ENCODE measurements at regions not wholly inside any gene's neighbourhood (a gene's known extent, or its start where the extent isn't known, plus 50 kb on each side); places are given as distances from the start of the nearest gene placed in this dataset.

DNA sequence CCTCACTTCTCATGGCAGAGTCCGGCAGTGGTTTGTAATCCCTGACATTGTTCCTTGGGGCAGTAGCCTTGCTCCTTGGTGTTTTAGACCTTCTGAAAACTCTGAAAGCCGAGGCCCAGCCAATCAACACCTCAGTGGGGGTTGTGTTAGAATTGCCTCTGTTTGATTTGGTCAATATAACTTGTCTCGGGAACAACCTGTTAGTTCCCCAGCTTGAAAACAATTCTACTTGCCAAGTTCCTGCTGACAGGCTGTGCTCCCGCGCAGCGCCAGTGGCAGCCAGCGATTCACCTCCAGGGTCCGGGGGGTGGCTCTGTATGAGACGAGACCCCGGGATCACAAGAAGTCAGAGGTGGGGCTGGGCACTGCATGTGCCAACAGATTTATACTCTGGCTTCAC is 81.4 kb upstream of the MEDAG start:
- TF ChIP-seq, protein P1, sequence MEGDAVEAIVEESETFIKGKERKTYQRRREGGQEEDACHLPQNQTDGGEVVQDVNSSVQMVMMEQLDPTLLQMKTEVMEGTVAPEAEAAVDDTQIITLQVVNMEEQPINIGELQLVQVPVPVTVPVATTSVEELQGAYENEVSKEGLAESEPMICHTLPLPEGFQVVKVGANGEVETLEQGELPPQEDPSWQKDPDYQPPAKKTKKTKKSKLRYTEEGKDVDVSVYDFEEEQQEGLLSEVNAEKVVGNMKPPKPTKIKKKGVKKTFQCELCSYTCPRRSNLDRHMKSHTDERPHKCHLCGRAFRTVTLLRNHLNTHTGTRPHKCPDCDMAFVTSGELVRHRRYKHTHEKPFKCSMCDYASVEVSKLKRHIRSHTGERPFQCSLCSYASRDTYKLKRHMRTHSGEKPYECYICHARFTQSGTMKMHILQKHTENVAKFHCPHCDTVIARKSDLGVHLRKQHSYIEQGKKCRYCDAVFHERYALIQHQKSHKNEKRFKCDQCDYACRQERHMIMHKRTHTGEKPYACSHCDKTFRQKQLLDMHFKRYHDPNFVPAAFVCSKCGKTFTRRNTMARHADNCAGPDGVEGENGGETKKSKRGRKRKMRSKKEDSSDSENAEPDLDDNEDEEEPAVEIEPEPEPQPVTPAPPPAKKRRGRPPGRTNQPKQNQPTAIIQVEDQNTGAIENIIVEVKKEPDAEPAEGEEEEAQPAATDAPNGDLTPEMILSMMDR (IDR thresholded peaks at IDR 0.05), result no peak
- no peak for TF ChIP-seq EP300 (IDR thresholded peaks at IDR 0.05)

Measured in sigmoid colon (tissue), 4 donors.